WTC11 (cell line): ENCODE measurements at regions not wholly inside any gene's neighbourhood (a gene's known extent, or its start where the extent isn't known, plus 50 kb on each side); places are given as distances from the start of the nearest gene placed in this dataset.

ENCODE experiments used
- CBFB ChIP-seq: sonication (generic); formaldehyde crosslinking; IDR thresholded peaks from 2 replicates; pipeline ENCODE4 v1.8.1; 2022; ENCODE audit warnings: mild to moderate bottlenecking, low read depth, missing genetic modification reagents
- FOXJ3 ChIP-seq: sonication (generic); formaldehyde crosslinking; IDR thresholded peaks from 2 replicates; pipeline ENCODE4 v1.9.0; 2021; ENCODE audit warnings: missing genetic modification reagents, mild to moderate bottlenecking, borderline replicate concordance
- ZNF317 ChIP-seq: sonication (generic); formaldehyde crosslinking; IDR thresholded peaks from 2 replicates; pipeline ENCODE4 v1.8.1; 2023; ENCODE audit warnings: low read depth, mild to moderate bottlenecking, moderate library complexity, missing genetic modification reagents, borderline replicate concordance
- ZNF416 ChIP-seq: fragments of 250-450 bp; sonication (Bioruptor Pico); IDR thresholded peaks from 2 replicates; pipeline ENCODE4 v1.9.0; 2021; ENCODE audit warnings: mild to moderate bottlenecking, inconsistent platforms
- TF ChIP-seq, protein P1 (sequence below): sonication (generic); formaldehyde crosslinking; IDR thresholded peaks from 2 replicates; pipeline ENCODE4 v1.8.0; 2022; ENCODE audit warnings: mild to moderate bottlenecking, missing genetic modification reagents
- TF ChIP-seq, protein P2 (sequence below): sonication (generic); formaldehyde crosslinking; IDR thresholded peaks from 2 replicates; pipeline ENCODE4 v1.8.0; 2023; ENCODE audit warnings: missing genetic modification reagents

DNA sequence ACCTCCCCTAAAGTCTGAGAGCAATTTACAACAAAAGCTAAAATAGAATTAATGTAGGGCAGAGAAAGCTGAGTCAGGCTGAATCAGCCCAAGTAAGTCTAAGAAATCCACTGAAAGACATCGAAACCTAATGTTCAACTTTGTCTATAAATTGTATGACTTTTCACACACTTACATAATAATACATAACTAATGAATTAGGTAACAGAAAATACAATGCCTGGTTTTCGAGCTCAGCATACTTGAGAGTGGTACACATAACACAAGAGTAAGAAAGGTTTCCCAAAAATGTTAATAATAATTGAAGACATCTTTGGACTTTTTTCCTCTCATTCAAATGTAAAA lies 55.3 kb upstream of the VGLL4 start:
- TF ChIP-seq, protein P1, sequence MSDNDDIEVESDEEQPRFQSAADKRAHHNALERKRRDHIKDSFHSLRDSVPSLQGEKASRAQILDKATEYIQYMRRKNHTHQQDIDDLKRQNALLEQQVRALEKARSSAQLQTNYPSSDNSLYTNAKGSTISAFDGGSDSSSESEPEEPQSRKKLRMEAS (CRISPR knock-in tag): no peak
- no peak for TF ChIP-seq FOXJ3
- TF ChIP-seq, protein P2, sequence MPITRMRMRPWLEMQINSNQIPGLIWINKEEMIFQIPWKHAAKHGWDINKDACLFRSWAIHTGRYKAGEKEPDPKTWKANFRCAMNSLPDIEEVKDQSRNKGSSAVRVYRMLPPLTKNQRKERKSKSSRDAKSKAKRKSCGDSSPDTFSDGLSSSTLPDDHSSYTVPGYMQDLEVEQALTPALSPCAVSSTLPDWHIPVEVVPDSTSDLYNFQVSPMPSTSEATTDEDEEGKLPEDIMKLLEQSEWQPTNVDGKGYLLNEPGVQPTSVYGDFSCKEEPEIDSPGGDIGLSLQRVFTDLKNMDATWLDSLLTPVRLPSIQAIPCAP (CRISPR knock-in tag): no peak
- no peak for TF ChIP-seq ZNF416 (CRISPR knock-in tag)
- TF ChIP-seq CBFB (CRISPR knock-in tag): no peak
- TF ChIP-seq ZNF317 (CRISPR knock-in tag): no peak
